Smooth muscle cell (in vitro differentiated cells): ENCODE measurements at regions not wholly inside any gene's neighbourhood (a gene's known extent, or its start where the extent isn't known, plus 50 kb on each side); places are given as distances from the start of the nearest gene placed in this dataset.

Source experiments
- DNase-seq: peaks from one replicate; lab custom pipeline; 2025; ENCODE audit not compliant: unreplicated experiment; lab: John Stamatoyannopoulos, UW
- H2AFZ ChIP-seq: fragments of 200-600 bp; sonication (generic); 2 replicates; pipeline ENCODE4 v1.6.0; 2016; ENCODE audit warnings: antibody characterized with exemption, low read depth, mild to moderate bottlenecking
- H3F3A ChIP-seq: fragments of 200-600 bp; sonication (generic); 2 replicates; pipeline ENCODE4 v1.6.0; 2017; ENCODE audit warnings: antibody characterized with exemption, low read depth
- H3K27ac ChIP-seq: fragments of 200-600 bp; sonication (generic); 2 replicates; pipeline ENCODE4 v1.5.1; 2016; ENCODE audit warnings: low read depth, mild to moderate bottlenecking
- H3K27me3 ChIP-seq: fragments of 200-600 bp; sonication (generic); 2 replicates; pipeline ENCODE4 v1.6.1; 2016; ENCODE audit warnings: low read depth, mild to moderate bottlenecking
- H3K36me3 ChIP-seq: fragments of 200-600 bp; sonication (generic); 2 replicates; pipeline ENCODE4 v1.5.1; 2016; ENCODE audit warnings: low read depth
- H3K4me1 ChIP-seq: fragments of 200-600 bp; sonication (generic); 2 replicates; pipeline ENCODE4 v1.5.1; 2016; ENCODE audit warnings: low read depth
- H3K4me2 ChIP-seq: fragments of 200-600 bp; sonication (generic); 2 replicates; pipeline ENCODE4 v1.6.0; 2016; ENCODE audit warnings: mild to moderate bottlenecking
- H3K4me3 ChIP-seq: fragments of 200-600 bp; sonication (generic); 2 replicates; pipeline ENCODE4 v1.5.1; 2016; ENCODE audit warnings: mild to moderate bottlenecking
- H3K79me2 ChIP-seq: fragments of 200-600 bp; sonication (generic); 2 replicates; pipeline ENCODE4 v1.6.0; 2016; ENCODE audit warnings: low read depth, mild to moderate bottlenecking
- H3K9ac ChIP-seq: fragments of 200-600 bp; sonication (generic); 2 replicates; pipeline ENCODE4 v1.6.0; 2016; ENCODE audit warnings: low read depth
- H3K9me3 ChIP-seq: fragments of 200-600 bp; sonication (generic); replicated peaks from 2 replicates; pipeline ENCODE4 v1.5.1; 2016; ENCODE audit warnings: low read depth
- H4K20me1 ChIP-seq: fragments of 200-600 bp; sonication (generic); 2 replicates; pipeline ENCODE4 v1.6.0; 2016; ENCODE audit warnings: low read depth
- WGBS: methylation state at CpG from one replicate; pipeline ENCODE4 v1.1.7; 2016; ENCODE audit warnings: low lambda C conversion rate; 5-methylcytosine and 5-hydroxymethylcytosine counted together
- TF ChIP-seq, protein P1 (sequence below): fragments of 200-600 bp; sonication (generic); IDR thresholded peaks from 2 replicates; pipeline ENCODE4 v1.5.1; 2017; ENCODE audit warnings: borderline replicate concordance, mild to moderate bottlenecking, antibody characterized with exemption; ENCODE audit not compliant: insufficient read depth, poor library complexity, severe bottlenecking

DNA sequence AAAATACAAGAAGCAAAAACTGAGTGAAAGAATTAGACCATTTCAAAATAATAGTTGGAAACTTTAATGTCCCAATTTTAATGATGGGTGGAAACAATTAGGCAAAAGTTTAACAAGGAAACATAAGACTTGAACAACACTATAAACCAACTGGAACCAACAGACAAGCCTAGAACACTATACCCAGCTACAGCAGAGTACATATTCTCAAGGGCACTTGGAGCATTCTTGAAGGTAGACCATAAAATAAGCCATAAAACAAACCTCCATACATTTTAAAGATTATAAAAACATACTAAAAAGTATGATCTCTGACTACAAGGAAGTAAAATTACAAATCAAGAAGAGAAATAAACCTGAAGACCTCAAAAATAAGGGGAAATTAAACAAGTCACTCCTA is 616.7 kb downstream of the SUCLG1 start:
- Histone ChIP-seq H3F3A (no peaks in the 10 kb centered on the region), H3K9ac (no peak overlapping the region), H3K79me2 (no peaks in the 10 kb centered on the region), H3K4me1 (no peaks in the 10 kb centered on the region), H3K27me3 (no peaks in the 10 kb centered on the region), H3K4me2 (no peak overlapping the region), H3K9me3 (no peaks in the 10 kb centered on the region), H4K20me1 (no peaks in the 10 kb centered on the region), H3K27ac (no peak overlapping the region), H2AFZ (no peak overlapping the region), H3K4me3 (no peak overlapping the region), H3K36me3 (no peaks in the 10 kb centered on the region)
- no peak for DNase-seq
- TF ChIP-seq, protein P1, sequence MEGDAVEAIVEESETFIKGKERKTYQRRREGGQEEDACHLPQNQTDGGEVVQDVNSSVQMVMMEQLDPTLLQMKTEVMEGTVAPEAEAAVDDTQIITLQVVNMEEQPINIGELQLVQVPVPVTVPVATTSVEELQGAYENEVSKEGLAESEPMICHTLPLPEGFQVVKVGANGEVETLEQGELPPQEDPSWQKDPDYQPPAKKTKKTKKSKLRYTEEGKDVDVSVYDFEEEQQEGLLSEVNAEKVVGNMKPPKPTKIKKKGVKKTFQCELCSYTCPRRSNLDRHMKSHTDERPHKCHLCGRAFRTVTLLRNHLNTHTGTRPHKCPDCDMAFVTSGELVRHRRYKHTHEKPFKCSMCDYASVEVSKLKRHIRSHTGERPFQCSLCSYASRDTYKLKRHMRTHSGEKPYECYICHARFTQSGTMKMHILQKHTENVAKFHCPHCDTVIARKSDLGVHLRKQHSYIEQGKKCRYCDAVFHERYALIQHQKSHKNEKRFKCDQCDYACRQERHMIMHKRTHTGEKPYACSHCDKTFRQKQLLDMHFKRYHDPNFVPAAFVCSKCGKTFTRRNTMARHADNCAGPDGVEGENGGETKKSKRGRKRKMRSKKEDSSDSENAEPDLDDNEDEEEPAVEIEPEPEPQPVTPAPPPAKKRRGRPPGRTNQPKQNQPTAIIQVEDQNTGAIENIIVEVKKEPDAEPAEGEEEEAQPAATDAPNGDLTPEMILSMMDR = no peak

DNA sequence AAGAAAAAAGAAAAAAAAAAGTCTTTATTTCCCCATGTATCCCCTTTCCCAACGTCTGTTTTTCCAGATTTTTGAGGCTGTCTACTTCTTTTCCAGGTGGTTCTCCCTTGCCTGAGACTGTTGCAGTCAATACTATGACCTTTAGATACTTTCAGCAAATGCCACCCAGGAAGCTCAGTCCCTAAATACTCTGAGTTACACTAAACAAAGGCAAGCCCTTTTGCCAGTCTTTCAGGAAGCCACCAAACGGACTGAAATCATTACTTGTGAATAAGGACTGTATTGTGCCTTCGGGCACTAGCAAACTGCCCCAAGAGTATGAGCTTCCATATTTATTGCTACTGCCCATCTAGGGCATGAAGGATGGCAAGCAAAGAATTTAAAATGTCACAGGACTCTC is 621.3 kb downstream of the SUCLG1 start:
- Histone ChIP-seq H3K27ac (no peak overlapping the region), H3K36me3 (no peaks in the 10 kb centered on the region), H3K9me3 (no peaks in the 10 kb centered on the region), H3K9ac (no peak overlapping the region), H3K79me2 (no peaks in the 10 kb centered on the region), H3K4me3 (no peak overlapping the region), H3K27me3 (no peaks in the 10 kb centered on the region), H3K4me2 (no peak overlapping the region), H3F3A (no peaks in the 10 kb centered on the region), H4K20me1 (no peaks in the 10 kb centered on the region), H3K4me1 (no peaks in the 10 kb centered on the region), H2AFZ (no peak overlapping the region)
- WGBS = 77% methylated on average over 3 of the region's 3 CpGs
- TF ChIP-seq, protein P1 = no peak
- no peak for DNase-seq

DNA sequence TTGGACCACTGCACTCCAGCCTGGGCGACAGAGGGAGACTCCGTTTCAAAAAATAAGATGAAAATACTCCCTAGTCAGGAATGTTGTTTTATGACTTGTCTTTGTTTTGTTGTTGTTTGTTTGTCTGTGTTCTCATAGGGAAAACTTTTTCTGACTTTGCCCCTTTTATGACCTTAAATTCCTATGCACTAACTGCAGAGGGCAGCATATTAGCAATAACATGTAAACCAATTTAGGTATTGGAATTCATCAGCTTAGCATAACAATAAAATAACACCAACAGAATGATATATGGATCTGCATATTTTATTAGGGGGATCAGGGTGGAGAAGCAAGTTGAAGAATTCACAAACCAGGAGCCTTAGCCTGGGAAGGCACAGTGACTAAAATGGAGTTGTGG is 631.5 kb downstream of the SUCLG1 start:
- no peaks in the 10 kb centered on the region for H4K20me1 ChIP-seq
- no peak for DNase-seq
- WGBS = 87% methylated on average over 2 of the region's 2 CpGs
- no peak overlapping the region for H3K4me3 ChIP-seq
- H2AFZ ChIP-seq = no peak overlapping the region
- no peak overlapping the region for H3K4me2 ChIP-seq
- no peaks in the 10 kb centered on the region for H3K4me1 ChIP-seq
- no peaks in the 10 kb centered on the region for H3F3A ChIP-seq
- H3K27ac ChIP-seq = no peak overlapping the region
- no peak overlapping the region for H3K9ac ChIP-seq
- no peaks in the 10 kb centered on the region for H3K27me3 ChIP-seq
- H3K79me2 ChIP-seq = no peaks in the 10 kb centered on the region
- H3K36me3 ChIP-seq = no peaks in the 10 kb centered on the region
- TF ChIP-seq, protein P1 = peak; percentile 31
- no peaks in the 10 kb centered on the region for H3K9me3 ChIP-seq

DNA sequence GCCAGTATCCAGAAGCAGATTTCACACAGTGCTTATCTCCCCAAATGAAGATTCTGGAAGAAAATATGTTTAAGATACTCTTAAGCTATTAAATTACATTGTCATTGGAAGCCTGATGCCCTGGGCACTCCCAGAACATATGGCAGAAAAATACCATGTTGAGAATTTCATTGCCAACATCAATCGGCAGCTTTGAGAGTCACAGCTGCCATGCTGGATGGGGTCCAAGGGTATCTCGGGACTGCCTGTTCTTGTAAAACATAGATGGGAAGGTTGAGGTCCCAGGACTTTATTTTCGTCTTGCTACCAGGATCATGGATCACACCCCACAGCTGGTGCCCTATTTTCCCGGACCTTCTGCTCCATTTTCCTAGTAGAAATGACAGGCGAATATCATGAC is 632.5 kb downstream of the SUCLG1 start:
- WGBS = 95% methylated on average over 5 of the region's 5 CpGs
- Histone ChIP-seq H4K20me1 (no peaks in the 10 kb centered on the region), H3K9ac (no peak overlapping the region), H3K36me3 (no peaks in the 10 kb centered on the region), H3K79me2 (no peaks in the 10 kb centered on the region), H3K4me1 (no peaks in the 10 kb centered on the region), H3K4me2 (no peak overlapping the region), H3F3A (no peaks in the 10 kb centered on the region), H3K27me3 (no peaks in the 10 kb centered on the region), H3K9me3 (no peaks in the 10 kb centered on the region), H3K4me3 (no peak overlapping the region), H2AFZ (no peak overlapping the region), H3K27ac (no peak overlapping the region)
- TF ChIP-seq, protein P1 = no peak
- no peak for DNase-seq
